ENCODE measurements at regions not wholly inside any gene's neighbourhood (a gene's known extent, or its start where the extent isn't known, plus 50 kb on each side); places are given as distances from the start of the nearest gene placed in this dataset.

GRCh38 chr13:99436686-99437416 is 64.4 kb upstream of the TM9SF2 start:
- DNase-seq (ENCODE audit: low read depth, low spot score) = peak; percentile 92

GRCh38 chr13:99439048-99439447 is 62.2 kb upstream of the TM9SF2 start:
- DNase-seq (ENCODE audit: low read depth, low spot score) = no peak

GRCh38 chr13:99439850-99440604 is 61.2 kb upstream of the TM9SF2 start:
- no peak for DNase-seq (ENCODE audit: low read depth, low spot score)

GRCh38 chr13:99442273-99442895 is 58.9 kb upstream of the TM9SF2 start:
- DNase-seq (ENCODE audit: low read depth, low spot score) = no peak

- DNase-seq (ENCODE audit: low read depth, low spot score) = no peak
These were observed 55.0 kb upstream of the TM9SF2 start for GRCh38 chr13:99446242-99446641.

GRCh38 chr13:99448546-99448945 is 52.7 kb upstream of the TM9SF2 start:
- DNase-seq (ENCODE audit: low read depth, low spot score) = no peak

- DNase-seq (ENCODE audit: low read depth, low spot score) = no peak
These were observed 50.9 kb upstream of the TM9SF2 start for GRCh38 chr13:99450416-99450815.
